ENCODE measurements at regions not wholly inside any gene's neighbourhood (a gene's known extent, or its start where the extent isn't known, plus 50 kb on each side); places are given as distances from the start of the nearest gene placed in this dataset.
"Not testable (repeated sequence)": the region's sequence is repeated elsewhere in the genome, so short reads cannot be mapped to it uniquely, and the experiment has no call there.

GRCh38 chr11:101267654-101268053 lies 138.0 kb upstream of the PGR start:
- no peaks in the 10 kb centered on the region for H3K4me1 Mint-ChIP-seq
- no peak for DNase-seq (ENCODE audit: low read depth, low spot score)
- no peak overlapping the region for H3K4me3 Mint-ChIP-seq
- H3K36me3 Mint-ChIP-seq (ENCODE audit: low read depth): no peaks in the 10 kb centered on the region
- H3K9me3 Mint-ChIP-seq: no peaks in the 10 kb centered on the region
- peaks cover 6% of the 10 kb centered on the region for H3K27me3 Mint-ChIP-seq (ENCODE audit: low read depth)
- H3K27ac Mint-ChIP-seq (ENCODE audit: unreplicated experiment): no peak overlapping the region
- TF ChIP-seq CTCF (conservative IDR thresholded peaks at IDR 0.05): no peak

DNA sequence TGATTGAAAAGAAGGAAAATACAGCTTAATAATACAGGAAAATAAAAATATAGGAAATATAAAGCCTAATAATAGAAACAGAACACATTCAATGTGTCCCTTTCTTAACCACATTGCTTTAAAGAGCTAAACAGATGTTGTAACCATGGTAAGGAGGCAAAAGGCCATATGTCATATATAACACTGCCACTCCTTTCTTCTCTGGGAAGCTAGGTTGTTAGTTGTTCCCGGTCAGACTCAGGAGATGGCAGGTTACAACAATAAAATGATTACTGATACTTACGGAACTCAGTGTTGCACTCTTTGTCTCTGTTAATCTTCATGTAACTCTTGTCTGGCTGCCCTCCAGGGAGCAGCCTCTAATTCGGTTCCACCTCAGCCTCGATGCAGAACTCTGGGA lies 134.7 kb upstream of the PGR start:
- Mint-ChIP-seq H3K4me3 (no peak overlapping the region), H3K27me3 (ENCODE audit: low read depth) (peaks cover 6% of the 10 kb centered on the region), H3K9me3 (no peaks in the 10 kb centered on the region), H3K27ac (ENCODE audit: unreplicated experiment) (no peak overlapping the region), H3K4me1 (no peaks in the 10 kb centered on the region), H3K36me3 (ENCODE audit: low read depth) (no peaks in the 10 kb centered on the region)
- no peak for TF ChIP-seq CTCF (conservative IDR thresholded peaks at IDR 0.05)
- DNase-seq (ENCODE audit: low read depth, low spot score): no peak

DNA sequence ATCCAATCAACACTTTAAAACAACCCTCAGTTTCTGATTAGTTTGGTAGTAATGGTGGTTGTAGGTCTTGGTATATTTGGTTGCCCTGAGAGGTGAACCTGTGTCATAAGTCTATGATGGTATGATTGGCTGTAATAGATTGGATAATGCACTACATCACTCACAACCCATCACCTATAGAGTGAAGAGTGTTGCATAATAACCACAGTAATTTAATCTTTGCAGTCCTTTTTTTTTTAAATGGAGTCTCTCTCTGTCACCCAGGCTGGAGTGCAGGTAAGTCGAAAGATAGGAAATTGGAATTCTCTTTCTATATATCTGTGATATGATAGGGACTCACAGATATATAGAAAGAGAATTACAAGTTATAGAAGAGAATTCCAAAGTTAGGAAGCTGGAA lies 133.4 kb upstream of the PGR start:
- no peak for TF ChIP-seq CTCF (conservative IDR thresholded peaks at IDR 0.05)
- DNase-seq (ENCODE audit: low read depth, low spot score): no peak
- Mint-ChIP-seq H3K27me3 (ENCODE audit: low read depth) (peaks cover 6% of the 10 kb centered on the region), H3K36me3 (ENCODE audit: low read depth) (no peaks in the 10 kb centered on the region), H3K4me3 (no peak overlapping the region), H3K27ac (ENCODE audit: unreplicated experiment) (no peak overlapping the region), H3K9me3 (no peaks in the 10 kb centered on the region), H3K4me1 (no peaks in the 10 kb centered on the region)

GRCh38 chr11:101262258-101262657 lies 132.6 kb upstream of the PGR start:
- no peak for TF ChIP-seq CTCF (conservative IDR thresholded peaks at IDR 0.05)

DNA sequence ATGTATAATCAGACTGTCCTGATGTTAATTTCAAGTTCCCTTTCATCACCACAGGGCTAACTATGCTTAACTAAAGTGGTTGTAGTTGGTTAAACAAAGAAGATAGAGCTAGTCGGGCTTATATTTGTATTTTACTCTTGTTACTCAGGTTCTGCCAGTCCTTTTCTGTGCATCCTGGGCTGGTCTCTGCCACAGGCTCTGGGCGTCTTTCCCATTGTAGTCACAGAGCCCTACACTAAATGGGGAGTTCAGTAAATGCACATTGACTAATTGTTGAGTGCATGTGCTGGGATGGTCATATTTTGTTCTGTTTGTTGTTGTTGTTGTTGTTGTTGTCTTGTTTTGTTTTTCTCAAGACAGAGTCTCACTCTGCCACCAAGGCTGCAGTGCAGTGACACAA lies 125.4 kb upstream of the PGR start:
- no peak for TF ChIP-seq CTCF (conservative IDR thresholded peaks at IDR 0.05)
- H3K9me3 Mint-ChIP-seq: no peaks in the 10 kb centered on the region
- H3K27me3 Mint-ChIP-seq (ENCODE audit: low read depth): peaks cover 2% of the 10 kb centered on the region
- H3K4me3 Mint-ChIP-seq: no peak overlapping the region
- no peak for DNase-seq (ENCODE audit: low read depth, low spot score)
- no peak overlapping the region for H3K27ac Mint-ChIP-seq (ENCODE audit: unreplicated experiment)
- H3K4me1 Mint-ChIP-seq: no peaks in the 10 kb centered on the region
- no peaks in the 10 kb centered on the region for H3K36me3 Mint-ChIP-seq (ENCODE audit: low read depth)

More at GRCh38 chr11:101262258-101262657, 132.6 kb upstream of the PGR start:
- no peaks in the 10 kb centered on the region for H3K4me1 Mint-ChIP-seq
- H3K4me3 Mint-ChIP-seq: no peak overlapping the region
- no peaks in the 10 kb centered on the region for H3K36me3 Mint-ChIP-seq (ENCODE audit: low read depth)
- no peaks in the 10 kb centered on the region for H3K9me3 Mint-ChIP-seq
- no peak overlapping the region for H3K27ac Mint-ChIP-seq (ENCODE audit: unreplicated experiment)
- no peak for DNase-seq (ENCODE audit: low read depth, low spot score)
- peaks cover 9% of the 10 kb centered on the region for H3K27me3 Mint-ChIP-seq (ENCODE audit: low read depth)

DNA sequence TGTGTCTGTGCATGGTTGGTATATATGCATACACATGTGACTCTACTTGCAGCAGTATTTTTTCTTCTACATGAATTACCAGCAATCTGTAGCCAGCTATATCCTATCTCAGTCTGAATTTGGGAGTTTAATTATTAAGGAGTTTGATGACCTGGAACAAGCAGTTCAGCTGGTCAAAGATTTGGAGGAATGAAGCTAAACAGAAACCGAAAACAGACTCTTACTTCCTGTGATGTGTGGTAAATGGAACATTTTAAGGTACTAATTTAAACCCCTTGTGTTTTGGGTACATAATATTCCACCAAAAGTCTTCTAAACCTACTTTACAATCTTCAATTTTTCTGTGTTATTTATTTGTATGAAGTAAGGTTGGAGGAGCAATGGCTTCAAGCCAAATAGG lies 124.4 kb upstream of the PGR start:
- Mint-ChIP-seq H3K9me3 (no peaks in the 10 kb centered on the region), H3K4me1 (no peaks in the 10 kb centered on the region), H3K27me3 (ENCODE audit: low read depth) (peaks cover 2% of the 10 kb centered on the region), H3K4me3 (no peak overlapping the region), H3K27ac (ENCODE audit: unreplicated experiment) (no peak overlapping the region), H3K36me3 (ENCODE audit: low read depth) (no peaks in the 10 kb centered on the region)
- TF ChIP-seq CTCF (conservative IDR thresholded peaks at IDR 0.05): no peak
- DNase-seq (ENCODE audit: low read depth, low spot score): no peak

DNA sequence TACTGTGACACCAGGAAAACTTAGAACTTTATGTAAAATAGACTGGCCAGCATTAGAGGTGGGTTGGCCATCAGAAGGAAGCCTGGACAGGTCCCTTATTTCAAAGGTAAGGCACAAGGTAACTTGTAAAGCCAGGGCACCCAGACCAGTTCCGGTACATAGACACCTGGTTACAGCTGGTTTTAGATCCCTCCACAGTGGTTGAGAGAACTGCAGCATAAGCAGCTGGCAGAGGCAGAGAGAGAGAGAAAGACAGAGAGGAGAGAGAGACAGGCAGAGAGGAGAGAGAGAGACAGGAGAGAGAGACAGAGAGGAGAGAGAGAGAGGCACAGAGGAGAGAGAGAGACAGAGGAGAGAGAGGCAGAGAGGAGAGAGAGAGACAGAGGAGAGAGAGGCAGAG lies 116.0 kb upstream of the PGR start:
- not testable (repeated sequence) for DNase-seq (ENCODE audit: low read depth, low spot score); H3K4me3 Mint-ChIP-seq; H3K27ac Mint-ChIP-seq (ENCODE audit: unreplicated experiment); H3K27me3 Mint-ChIP-seq (ENCODE audit: low read depth); H3K9me3 Mint-ChIP-seq; H3K4me1 Mint-ChIP-seq; H3K36me3 Mint-ChIP-seq (ENCODE audit: low read depth)

GRCh38 chr11:101245081-101245480 lies 115.5 kb upstream of the PGR start:
- not testable (repeated sequence) for H3K36me3 Mint-ChIP-seq (ENCODE audit: low read depth); H3K9me3 Mint-ChIP-seq; H3K27me3 Mint-ChIP-seq (ENCODE audit: low read depth); DNase-seq (ENCODE audit: low read depth, low spot score); H3K4me1 Mint-ChIP-seq; H3K4me3 Mint-ChIP-seq; H3K27ac Mint-ChIP-seq (ENCODE audit: unreplicated experiment)
